ENCODE measurements at regions not wholly inside any gene's neighbourhood (a gene's known extent, or its start where the extent isn't known, plus 50 kb on each side); places are given as distances from the start of the nearest gene placed in this dataset.

GRCh38 chr6:11956781-11957180 lies 55.3 kb upstream of the HIVEP1 start (continued):
- no peak for TF ChIP-seq MBD1 (CRISPR knock-in tag; IDR thresholded peaks at IDR 0.05)
- TF ChIP-seq BRD4 (IDR thresholded peaks at IDR 0.05), result 0 out of 2 replicates have a peak, but pooled peaks have one; percentile 44
- TF ChIP-seq RHOXF2B (CRISPR knock-in tag; conservative IDR thresholded peaks at IDR 0.05), result no peak
- TF ChIP-seq ZNF512 (tag; IDR thresholded peaks at IDR 0.05), result 0 out of 2 replicates have a peak, but pooled peaks have one; percentile 19
- no peak for TF ChIP-seq BCLAF1 (IDR thresholded peaks at IDR 0.05; ENCODE audit: borderline replicate concordance in 1 of 2, control insufficient read depth in 1 of 2, low read depth in 2 of 2, low read length in 1 of 2)
- no peak for TF ChIP-seq ZNF133 (CRISPR knock-in tag; IDR thresholded peaks at IDR 0.05)
- no peak for TF ChIP-seq HNRNPUL1 (IDR thresholded peaks at IDR 0.05; ENCODE audit: low read length)
- no peak for TF ChIP-seq LEF1 (IDR thresholded peaks at IDR 0.05)
- TF ChIP-seq ZNF232 (CRISPR knock-in tag; IDR thresholded peaks at IDR 0.05), result no peak

All from K562 (cell line).